ENCODE measurements at regions not wholly inside any gene's neighbourhood (a gene's known extent, or its start where the extent isn't known, plus 50 kb on each side); places are given as distances from the start of the nearest gene placed in this dataset.

GRCh38 chr12:59403259-59403932 lies 192.4 kb upstream of the SLC16A7 start:
- no peaks in the 10 kb centered on the region for H3K9me3 ChIP-seq (ENCODE audit: insufficient read depth, low read depth)
- POLR2A ChIA-PET (ENCODE audit: unreplicated experiment) = no interaction called here
- DNase-seq = peak in 1 of 2 experiments; percentile 36
- H3K4me2 ChIP-seq = peak overlapping the region; percentile 61
- BruUV-seq (replicated peaks) = no TSS peak
- no peaks in the 10 kb centered on the region for H3K79me2 ChIP-seq (ENCODE audit: low read depth)
- H3K27me3 ChIP-seq (ENCODE audit: insufficient read depth, low read depth) = no peaks in the 10 kb centered on the region
- CTCF ChIA-PET = interaction anchor here (0.7 kb wide), 1 partner anchor 739 kb away, joined by 3 read pairs; no protein-coding TSS in a partner anchor
- H3K4me1 ChIP-seq (replicated peaks; ENCODE audit: insufficient read depth) = no peaks in the 10 kb centered on the region
- H3K9me2 ChIP-seq (ENCODE audit: insufficient read depth) = no peaks in the 10 kb centered on the region
- H3K27ac ChIP-seq = no peak overlapping the region
- no peak overlapping the region for H3K4me3 ChIP-seq
- TF ChIP-seq EZH2 (IDR thresholded peaks at IDR 0.05; ENCODE audit: low read depth) (no peak), CTCF (conservative IDR thresholded peaks at IDR 0.05) (peak; percentile 78)
- H4K20me1 ChIP-seq (ENCODE audit: insufficient read depth) = no peaks in the 10 kb centered on the region
- H2AFZ ChIP-seq = no peak overlapping the region
- no peaks in the 10 kb centered on the region for H3K36me3 ChIP-seq (ENCODE audit: low read depth)
- no peaks in the 10 kb centered on the region for H3F3A ChIP-seq (ENCODE audit: insufficient read depth, low read depth)
- intact Hi-C loops (cut with micrococcal nuclease; ENCODE audit: unreplicated experiment) = loop anchor here (10.0 kb wide), 2 partner anchors 401 to 1091 kb away; no protein-coding TSS in a partner anchor

- Histone ChIP-seq H3K9me3 (ENCODE audit: insufficient read depth, low read depth) (no peaks in the 10 kb centered on the region), H3K4me3 (no peak overlapping the region), H3K9me2 (ENCODE audit: insufficient read depth) (no peaks in the 10 kb centered on the region), H3K27me3 (ENCODE audit: insufficient read depth, low read depth) (no peaks in the 10 kb centered on the region), H3K36me3 (ENCODE audit: low read depth) (no peaks in the 10 kb centered on the region), H4K20me1 (ENCODE audit: insufficient read depth) (no peaks in the 10 kb centered on the region), H3F3A (ENCODE audit: insufficient read depth, low read depth) (no peaks in the 10 kb centered on the region), H3K4me2 (no peak overlapping the region), H2AFZ (no peak overlapping the region), H3K79me2 (ENCODE audit: low read depth) (no peaks in the 10 kb centered on the region), H3K27ac (no peak overlapping the region), H3K4me1 (replicated peaks; ENCODE audit: insufficient read depth) (no peaks in the 10 kb centered on the region)
- DNase-seq = no peak
- ChIA-PET POLR2A (ENCODE audit: unreplicated experiment) (no interaction called here), CTCF (no interaction called here)
- TF ChIP-seq CTCF (conservative IDR thresholded peaks at IDR 0.05) = no peak
- TF ChIP-seq EZH2 (IDR thresholded peaks at IDR 0.05; ENCODE audit: low read depth) = no peak
- intact Hi-C loops (cut with micrococcal nuclease; ENCODE audit: unreplicated experiment) = loop anchor here (10.0 kb wide), 2 partner anchors 403 to 1093 kb away; no protein-coding TSS in a partner anchor
- no TSS peak for BruUV-seq (replicated peaks)
These were observed 194.0 kb upstream of the SLC16A7 start for GRCh38 chr12:59401862-59402261.

DNA sequence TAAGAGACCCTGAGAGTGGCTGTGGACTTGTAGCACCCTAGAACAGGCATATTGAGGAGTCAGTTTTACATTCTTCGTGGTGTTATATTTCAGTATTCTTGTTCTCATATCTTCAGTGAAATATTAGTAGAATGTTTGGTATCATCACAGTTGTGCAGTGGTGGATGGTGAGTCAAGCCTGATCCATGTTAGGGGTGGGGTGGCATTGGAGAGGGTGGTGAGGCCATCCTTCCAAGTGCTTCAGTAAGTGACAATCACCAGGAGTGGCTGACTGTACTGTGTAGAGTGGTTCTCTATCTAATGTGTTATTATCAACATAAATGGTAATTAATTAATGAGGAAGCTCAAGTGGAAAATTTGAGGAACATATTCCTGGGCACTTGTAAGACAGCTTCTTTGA lies 197.7 kb upstream of the SLC16A7 start:
- Histone ChIP-seq H3K9me3 (ENCODE audit: insufficient read depth, low read depth) (no peaks in the 10 kb centered on the region), H3K79me2 (ENCODE audit: low read depth) (no peaks in the 10 kb centered on the region), H4K20me1 (ENCODE audit: insufficient read depth) (no peaks in the 10 kb centered on the region), H2AFZ (no peak overlapping the region), H3K4me1 (replicated peaks; ENCODE audit: insufficient read depth) (no peaks in the 10 kb centered on the region), H3K27ac (no peak overlapping the region), H3F3A (ENCODE audit: insufficient read depth, low read depth) (no peaks in the 10 kb centered on the region), H3K9me2 (ENCODE audit: insufficient read depth) (no peaks in the 10 kb centered on the region), H3K36me3 (ENCODE audit: low read depth) (no peaks in the 10 kb centered on the region), H3K4me2 (no peak overlapping the region), H3K4me3 (no peak overlapping the region), H3K27me3 (ENCODE audit: insufficient read depth, low read depth) (no peaks in the 10 kb centered on the region)
- DNase-seq = no peak
- POLR2A ChIA-PET (ENCODE audit: unreplicated experiment) = no interaction called here
- CTCF ChIA-PET = no interaction called here
- intact Hi-C loops (cut with micrococcal nuclease; ENCODE audit: unreplicated experiment) = no loop called here
- TF ChIP-seq CTCF (conservative IDR thresholded peaks at IDR 0.05) (no peak), EZH2 (IDR thresholded peaks at IDR 0.05; ENCODE audit: low read depth) (no peak)
- no TSS peak for BruUV-seq (replicated peaks)
